Hippocampal formation (tissue), 2 donors: ENCODE measurements at regions not wholly inside any gene's neighbourhood (a gene's known extent, or its start where the extent isn't known, plus 50 kb on each side); places are given as distances from the start of the nearest gene placed in this dataset.
"Not testable (repeated sequence)": the region's sequence is repeated elsewhere in the genome, so short reads cannot be mapped to it uniquely, and the experiment has no call there.

Source experiments
- DNase-seq, 2 donors: peaks; one replicate each; lab custom pipeline; 2025; lab: John Stamatoyannopoulos, UW

DNA sequence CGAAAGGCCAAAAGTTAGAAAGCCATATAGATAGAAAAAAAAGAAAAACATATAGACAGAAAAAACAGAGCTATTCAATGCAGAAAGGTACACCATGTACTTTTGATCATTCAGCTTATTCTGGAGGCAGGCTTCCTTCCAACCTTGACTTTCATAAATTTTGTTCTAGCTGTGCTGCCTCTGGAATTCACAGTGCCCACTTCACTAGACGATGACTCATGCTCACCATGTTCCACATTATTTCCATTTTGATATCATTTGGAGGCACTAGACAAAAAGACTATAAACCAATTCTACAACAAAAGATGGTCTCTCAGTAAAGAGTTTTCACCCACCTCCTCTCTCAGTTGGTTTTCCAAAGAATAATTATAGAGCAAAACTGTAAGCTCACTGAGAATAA lies 229.0 kb upstream of the IPO5 start:
- DNase-seq, result peak in 1 of 2 donors; percentile 37

DNA sequence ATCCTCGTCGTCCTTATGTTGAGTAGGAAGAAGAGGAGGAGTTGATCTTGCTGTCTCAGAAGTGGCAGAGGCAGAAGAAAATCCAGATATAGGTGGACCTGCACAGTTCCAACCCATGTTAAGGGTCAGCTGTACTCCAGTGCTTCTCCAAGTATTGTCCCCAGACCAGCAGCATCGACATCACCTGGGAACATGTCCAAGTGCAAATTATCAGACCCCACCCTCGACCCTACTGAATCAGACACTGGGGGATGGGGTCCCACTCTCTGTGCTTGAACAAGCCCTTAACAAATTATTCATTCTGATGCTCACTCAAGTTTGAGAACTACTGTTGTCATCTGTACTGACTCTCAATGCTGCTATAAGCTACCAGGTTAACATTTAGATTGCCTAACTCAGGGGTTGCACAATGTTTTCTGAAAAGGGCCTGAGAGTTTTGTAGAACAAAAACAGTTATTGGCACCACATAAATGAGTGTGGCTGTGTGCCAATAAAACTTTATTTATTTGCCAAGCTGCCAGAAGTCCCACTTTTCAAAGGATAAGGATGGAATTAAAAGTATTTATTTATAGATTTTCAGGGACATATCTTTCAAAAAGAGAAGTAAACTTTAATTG lies 226.7 kb upstream of the IPO5 start:
- DNase-seq, result no peak

DNA sequence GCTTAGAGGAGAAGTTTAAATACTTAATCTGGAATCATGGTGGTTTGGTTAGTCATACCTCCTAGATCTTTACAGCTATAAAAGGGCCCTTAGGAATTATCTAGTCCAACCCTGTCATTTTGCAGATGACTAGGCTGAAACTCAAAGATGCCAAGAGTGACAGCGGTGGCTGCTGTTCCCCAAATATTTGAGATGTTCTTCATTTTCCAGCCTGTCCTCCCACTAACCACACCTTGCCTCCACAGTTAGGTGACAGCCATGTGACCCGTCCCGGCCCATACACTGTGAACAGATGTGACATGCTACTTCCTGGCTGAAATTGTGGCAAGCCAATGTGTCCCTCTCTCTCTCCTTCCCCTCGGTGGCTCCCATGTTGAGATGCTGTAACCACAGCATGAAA lies 225.5 kb upstream of the IPO5 start:
- DNase-seq, result no peak

DNA sequence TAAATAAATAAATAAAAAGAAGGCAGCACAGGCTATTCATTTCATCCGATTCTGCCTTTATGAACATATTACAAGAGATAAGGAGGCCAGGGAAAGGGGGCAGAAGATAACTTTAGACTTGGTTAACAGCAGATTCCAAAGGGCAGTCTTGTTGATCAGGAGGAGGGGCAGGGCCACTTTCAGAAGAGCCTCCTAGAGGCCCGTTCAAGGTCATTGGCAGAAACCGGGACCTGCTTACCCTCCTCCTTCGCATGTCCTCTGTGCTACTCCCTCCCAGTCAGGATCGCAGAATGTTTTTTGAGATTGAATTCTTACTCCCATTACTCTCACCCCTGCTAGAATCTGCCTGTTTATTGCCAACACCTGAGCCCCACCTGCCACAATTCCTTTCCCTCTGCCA lies 217.0 kb upstream of the IPO5 start:
- no peak for DNase-seq

DNA sequence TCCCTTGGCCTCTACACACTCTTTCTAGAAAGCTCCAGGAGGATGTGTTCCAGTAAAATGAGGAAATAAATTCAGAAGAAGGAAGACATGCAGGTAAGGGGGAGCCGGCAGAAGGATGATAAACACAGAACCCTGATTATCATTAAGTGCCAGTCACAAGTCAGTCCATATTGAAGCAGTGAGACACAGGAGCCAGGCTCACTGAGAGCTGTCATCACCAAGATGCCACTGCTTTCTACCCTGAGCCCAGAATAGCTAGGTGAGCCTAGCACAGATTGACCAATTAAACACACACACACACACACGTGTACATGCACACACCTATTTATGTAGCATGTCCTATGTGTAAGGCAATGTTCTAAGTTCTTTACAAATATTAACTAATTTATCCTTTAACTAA lies 211.4 kb upstream of the IPO5 start:
- DNase-seq, result no peak

DNA sequence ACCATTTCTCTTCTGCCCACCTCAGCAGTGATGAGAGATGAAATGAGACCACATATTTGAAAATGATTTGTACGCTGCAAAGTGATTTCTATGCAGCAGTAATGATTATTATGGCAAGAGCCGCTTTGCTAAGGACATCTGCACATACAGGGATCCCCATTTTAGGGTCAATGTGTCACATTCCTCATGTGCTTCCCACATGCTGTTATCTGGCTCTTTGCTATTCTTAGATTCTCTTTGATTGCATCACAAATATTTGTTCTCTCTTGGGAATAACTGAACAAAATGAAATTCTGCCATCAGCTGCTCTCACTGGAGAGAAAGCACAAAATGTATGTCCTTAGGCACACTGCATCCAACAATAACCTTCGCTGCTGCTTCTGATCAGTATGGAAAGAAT lies 209.5 kb upstream of the IPO5 start:
- DNase-seq, result no peak

DNA sequence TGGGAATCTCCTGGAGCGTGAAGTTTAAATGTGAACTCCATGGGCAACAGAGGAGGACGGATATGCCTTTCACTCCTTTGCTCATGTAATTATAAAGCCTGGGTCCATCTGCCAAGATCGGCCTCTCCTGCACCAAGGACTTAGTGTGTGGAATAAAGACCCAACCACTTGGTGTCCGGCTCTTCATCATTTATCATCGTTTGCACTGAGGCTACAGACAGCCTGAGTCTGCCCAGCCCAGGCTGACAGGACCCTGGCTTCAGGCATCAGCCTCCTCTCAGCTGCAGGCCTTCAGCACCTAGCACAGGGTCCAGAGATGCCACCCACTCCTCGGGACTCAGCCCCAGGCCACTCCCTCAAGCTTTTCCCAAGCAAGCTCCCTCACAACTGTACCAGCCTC lies 206.8 kb upstream of the IPO5 start:
- no peak for DNase-seq

DNA sequence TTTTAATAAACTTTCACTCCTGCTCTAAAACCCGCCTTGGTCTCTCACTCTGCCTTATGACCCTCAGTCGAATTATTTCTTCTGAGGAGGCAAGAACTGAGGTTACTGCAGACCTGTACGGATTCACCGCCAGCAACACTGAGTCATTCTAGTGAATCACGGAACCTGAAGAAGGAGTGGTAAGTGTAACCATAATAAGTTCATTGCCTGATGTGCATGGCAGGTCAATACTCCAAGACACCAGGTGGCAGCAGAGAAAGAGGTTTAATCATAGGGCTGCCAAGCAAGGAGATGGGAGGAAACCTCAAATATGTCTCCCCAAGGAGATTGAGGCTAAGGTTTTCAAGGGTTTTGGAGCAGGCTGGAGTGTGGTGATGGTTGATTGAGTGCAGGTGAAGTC lies 204.3 kb upstream of the IPO5 start:
- DNase-seq, result no peak

DNA sequence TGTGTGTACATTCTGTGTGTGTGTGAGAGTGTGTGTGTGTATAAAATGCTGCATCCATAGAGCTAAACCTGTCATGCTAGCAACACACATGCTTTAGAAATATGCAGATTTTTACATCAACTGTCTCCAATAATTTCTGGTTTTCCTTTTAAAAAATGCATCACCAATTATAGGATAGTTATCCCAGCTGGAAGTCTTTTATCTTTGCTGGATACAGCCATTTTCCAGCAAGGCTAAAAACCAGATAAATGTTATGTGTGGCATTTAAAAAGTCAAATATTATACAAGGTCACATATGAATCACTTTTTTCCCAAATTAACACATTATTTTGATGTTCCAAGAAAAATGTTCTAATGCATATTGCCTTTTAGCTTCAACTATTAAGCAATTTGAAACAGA lies 202.0 kb upstream of the IPO5 start:
- DNase-seq, result no peak

DNA sequence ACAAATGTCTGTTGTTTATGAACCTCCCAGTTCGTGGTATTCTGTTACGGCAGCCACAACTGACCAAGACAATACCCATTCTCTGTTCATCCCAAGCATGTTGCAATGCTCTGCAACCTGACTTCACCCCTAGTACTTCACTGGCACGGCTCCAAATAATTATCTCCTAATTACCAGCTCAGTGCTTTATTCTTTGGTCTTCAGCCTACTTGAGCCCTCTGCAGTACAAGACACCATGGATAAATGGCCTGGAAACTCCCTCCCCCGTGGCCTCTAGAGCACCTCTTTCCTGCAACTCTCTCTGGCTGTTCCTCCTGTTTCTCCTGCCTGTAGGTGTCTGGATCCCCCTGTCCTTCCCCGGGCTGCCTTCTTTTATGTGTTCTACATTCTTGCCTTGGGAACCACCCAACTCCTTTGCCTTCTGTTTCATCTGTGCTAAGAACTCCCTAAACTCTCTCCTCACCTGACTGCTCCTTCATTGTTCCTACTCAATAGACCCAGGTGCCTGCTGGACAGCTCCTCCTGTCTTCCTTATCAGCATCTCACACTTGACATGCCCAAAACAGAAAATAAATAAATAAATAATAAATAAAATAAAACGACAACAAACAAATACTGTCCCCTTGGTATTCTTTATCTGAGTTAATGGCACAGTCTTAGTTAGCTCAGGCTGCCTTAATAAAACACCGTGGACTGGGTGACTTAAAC lies 200.4 kb upstream of the IPO5 start:
- no peak for DNase-seq

DNA sequence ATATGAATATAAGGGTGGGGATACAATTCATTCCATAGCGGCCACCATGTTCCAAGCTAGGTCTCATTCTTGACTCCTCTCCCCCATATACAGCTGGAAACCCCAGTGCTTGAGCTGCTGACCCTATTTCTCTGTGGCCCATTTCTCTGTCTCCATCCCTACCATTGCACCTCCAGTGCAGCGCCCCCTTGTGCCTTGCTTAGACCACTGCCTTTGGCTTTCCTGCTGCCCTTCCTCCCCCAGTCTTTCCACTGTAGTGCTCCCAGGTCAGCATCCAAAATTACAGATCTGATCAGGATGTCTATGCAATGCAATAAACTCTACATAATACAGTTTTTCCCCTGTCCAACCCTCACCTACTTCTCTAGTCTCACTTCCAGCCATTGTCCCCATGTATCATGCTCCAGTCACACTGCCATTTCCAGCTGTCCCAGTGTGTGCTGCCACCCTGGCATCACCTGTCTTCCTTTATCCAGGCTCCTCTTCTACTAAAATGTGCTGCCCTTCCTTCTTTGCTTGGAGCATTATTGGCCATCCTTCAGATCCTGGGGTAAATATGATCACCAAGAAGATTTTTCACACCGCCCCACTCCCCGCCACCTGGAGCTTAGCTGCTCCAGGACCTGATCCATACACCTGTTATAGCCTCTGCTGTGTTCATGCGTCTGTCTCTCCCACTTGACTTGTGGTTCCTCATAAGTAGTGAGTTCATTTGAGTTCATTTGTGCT lies 199.4 kb upstream of the IPO5 start:
- DNase-seq, result no peak

DNA sequence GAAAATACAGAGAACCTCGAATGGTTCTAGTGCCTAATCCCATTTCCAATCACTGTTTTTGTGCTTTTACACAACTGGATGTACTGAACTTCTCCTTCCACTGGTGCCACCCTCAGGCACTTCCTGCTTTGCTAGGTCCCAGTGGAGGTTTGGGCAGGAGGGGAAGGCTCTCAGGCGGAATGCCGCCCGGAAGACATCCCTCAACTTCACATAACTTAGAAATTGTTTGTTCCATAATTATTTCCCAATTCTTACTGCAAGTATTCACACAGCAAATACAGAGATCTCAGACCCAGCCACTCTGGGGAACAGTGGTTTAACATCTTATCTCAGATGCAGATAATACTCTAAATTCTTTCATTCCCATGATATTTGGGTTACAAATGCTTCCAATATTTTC lies 195.7 kb upstream of the IPO5 start:
- no peak for DNase-seq

DNA sequence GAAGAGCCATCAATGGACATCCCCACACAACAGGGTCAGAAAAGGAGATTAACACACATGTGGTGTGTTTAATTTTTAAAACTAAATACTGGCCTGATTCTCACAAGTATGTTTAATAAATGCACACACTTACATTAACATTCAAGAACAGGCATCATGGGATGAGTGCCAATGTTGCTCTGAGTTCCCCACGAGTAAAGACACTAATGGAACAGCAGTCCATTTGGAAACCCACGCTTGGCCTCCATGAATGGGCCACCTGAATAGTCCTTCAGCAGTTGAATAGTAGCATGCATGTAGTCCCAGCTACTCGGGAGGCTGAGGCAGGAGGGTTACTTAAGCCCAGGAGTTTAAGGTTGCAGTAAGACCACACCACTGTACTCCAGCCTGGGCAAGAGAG lies 195.2 kb upstream of the IPO5 start:
- DNase-seq, result no peak

DNA sequence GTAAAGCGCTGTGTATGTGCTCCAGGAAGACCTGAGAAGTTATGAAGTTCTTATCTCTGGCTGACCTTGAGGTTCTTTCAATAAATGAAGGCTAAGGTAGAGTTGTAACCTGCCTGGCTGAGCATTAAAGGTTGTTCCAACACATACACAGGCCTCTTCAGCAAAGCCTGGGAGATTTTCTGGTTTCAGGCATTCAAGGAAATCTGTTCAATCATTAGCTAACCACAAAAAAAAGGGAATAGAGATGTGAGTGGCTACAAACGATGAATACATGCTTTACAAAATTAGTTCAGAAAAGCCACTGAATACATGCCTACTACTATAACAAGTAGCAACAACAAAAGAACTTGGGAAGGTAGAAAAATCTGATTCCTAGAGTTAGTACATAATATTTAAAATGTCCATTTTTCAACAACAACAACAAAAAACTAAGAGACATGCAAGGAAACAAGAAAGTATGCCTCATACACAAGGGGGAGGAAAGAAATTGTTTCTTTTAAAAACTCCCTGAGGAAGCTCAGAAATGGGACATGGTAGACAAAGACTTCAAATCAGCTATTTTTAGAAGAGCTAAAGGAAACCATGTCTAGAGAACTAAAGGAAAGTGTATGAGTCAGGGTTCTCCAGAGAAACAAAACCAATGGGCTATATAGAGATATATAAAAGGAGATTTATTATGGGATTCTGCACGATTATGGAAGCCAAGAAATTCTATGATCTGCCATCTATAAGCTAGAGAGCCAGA lies 191.5 kb upstream of the IPO5 start:
- DNase-seq, result no peak

DNA sequence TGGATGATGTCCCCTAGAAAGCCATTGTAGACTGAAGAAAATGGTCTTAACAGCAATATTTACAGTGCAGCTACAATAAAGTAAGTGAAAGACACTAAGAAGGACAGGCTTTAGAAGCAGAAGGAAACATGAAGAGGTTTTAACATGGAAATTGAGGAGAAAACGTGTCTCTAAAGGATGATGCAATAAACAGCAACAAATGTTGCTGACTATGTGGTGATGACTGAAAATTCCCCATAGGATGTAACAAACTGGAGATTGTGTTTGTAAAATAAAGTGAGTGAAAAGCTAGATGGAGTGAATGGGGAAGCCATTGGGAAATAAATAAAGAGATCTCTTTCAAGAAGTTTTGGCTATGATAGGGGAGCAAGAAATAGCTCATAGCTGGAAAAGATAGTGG lies 186.7 kb upstream of the IPO5 start:
- no peak for DNase-seq

DNA sequence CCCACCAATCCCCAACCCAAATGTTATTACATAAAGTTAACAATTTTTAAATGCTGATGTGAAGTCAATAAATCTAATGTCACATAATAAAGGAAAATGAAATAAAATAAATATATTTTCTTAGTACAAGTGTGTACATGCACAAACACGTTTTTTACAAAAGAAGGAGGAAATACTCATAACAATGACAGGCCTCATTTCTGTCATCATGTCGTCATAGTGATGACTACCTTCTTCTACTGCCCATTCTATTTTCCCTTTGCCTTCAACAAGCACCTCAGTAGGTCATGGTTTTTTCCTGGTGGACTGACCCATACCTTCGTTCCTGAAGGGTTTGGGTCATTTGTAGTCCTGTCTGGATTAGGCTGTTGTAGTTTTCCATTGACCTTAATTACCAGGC lies 185.3 kb upstream of the IPO5 start:
- DNase-seq, result no peak

DNA sequence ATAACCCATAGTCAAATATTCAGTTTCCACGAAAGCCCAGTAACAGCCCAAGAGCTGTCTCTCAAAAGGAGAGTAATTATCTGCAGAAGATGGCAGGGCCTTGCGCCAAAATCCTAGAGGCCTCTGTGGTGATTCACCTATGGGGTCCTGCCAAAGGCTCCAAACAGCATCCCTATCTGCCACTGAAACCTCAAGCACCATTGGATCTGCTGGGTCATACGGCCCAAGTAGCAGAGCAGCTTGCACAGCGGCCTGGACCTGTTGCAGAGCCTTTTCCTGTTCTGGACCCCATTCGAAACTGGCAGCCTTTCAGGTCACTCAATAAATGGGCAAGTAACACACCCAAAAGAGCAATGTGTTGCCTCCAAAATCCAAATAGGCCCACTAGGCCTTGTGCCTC lies 183.2 kb upstream of the IPO5 start:
- not testable (repeated sequence) for DNase-seq

DNA sequence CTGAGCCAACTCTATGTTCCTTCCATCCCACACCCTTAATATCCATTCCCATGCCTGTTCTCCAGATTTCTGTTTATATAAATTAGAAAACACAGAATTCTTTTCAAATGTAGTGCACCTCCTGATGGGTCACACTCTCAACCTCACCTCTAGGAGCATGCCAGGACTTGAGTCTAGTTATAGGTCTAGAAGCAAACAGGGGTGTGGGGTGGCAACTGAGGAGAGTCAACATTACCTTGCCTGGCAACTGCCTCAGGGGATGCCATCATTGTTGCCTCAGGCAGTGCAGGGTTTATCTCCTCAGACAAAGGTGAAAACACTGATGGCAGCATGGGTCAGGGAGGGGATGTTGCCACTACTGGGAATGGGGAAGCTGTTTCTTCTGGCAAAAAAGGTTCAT lies 181.0 kb upstream of the IPO5 start:
- DNase-seq, result not testable (repeated sequence)

DNA sequence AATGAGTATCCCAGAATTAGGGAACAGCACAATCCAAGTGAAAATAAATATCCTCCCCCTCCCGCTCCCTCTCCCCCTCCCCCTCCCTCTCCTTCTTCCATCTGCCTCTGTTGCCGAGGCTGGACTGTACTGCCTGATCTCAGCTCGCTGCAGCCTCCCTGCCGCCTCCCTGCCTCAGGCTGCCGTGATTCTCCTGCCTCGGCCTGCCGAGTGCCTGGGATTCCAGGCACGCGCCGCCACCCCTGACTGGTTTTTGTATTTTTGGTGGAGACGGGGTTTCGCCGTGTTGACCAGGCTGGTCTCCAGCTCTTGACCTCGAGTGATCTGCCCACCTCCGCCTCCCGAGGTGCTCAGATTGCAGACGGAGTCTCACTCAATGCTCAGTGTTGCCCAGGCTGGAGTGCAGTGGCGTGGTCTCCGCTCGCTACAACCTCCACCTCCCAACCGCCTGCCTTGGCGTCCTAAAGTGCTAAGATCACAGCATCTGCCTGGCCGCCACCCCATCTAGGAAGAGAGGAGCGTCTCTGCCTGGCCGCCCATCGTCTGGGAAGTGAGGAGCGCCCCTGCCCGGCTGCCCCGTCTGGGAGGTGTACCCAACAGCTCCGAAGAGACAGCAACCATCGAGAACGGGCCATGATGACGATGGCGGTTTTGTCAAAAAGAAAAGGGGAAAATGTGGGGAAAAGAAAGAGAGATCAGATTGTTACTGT lies 178.9 kb upstream of the IPO5 start:
- DNase-seq, result not testable (repeated sequence)

DNA sequence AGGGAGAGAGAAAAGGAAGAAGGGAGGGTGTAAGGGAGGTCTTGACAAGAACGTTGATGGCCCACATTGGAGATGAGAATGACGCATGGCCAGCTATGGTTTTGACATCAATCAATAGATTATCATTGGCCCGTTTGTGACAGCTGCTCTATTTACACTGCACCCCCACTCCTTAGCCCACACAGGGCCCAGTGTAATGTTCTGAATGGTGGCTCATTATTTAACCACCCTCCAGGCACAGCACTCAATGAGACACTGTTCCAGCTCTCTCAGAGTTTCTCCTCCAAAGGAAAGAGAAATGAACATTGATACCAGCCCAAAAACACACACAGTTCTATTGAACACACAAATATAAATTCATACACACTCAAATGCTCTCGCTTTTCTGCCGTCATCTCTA lies 173.0 kb upstream of the IPO5 start:
- DNase-seq, result peak; percentile 40 to 52

DNA sequence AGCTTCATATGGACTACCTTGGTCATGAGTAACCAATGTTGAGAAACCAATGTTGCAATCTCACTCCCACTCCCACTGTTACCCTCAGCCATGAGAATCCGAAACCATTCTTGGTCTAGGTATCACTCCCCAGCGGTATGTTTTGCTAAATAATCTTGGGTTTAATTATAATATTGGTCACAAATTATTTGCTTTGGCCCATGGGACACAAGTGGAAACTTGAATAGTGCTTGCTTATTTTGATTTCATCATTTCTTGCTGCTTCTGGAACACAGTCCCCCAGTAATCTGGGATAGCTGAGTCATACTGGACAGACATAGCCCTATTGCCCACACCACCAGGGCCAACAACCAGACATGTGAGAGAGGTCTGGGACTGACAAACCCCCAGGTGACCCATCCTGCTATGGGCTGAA lies 171.6 kb upstream of the IPO5 start:
- no peak for DNase-seq

DNA sequence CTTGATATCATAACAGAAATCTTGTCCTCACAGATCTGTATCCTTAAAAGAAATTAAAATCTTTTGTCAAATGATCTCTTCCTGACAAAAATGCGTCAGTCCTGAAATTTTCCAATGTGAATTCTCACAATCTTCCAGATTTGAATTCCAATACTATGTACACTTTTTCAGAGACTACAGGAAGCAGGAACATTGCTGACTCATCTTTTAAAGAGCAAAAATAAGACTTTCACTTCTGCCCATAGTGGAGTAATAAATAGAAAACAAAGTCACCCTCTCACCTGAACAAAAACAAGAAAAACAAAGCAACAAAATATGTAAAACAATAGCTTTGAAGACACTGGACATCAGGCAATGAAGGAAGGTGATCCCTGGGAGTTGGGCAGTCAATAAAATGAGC lies 167.0 kb upstream of the IPO5 start:
- DNase-seq, result no peak
